ENCODE measurements at regions not wholly inside any gene's neighbourhood (a gene's known extent, or its start where the extent isn't known, plus 50 kb on each side); places are given as distances from the start of the nearest gene placed in this dataset.

- TF ChIP-seq CTCF (IDR thresholded peaks at IDR 0.05) = no peak
- TF ChIP-seq, protein P1, sequence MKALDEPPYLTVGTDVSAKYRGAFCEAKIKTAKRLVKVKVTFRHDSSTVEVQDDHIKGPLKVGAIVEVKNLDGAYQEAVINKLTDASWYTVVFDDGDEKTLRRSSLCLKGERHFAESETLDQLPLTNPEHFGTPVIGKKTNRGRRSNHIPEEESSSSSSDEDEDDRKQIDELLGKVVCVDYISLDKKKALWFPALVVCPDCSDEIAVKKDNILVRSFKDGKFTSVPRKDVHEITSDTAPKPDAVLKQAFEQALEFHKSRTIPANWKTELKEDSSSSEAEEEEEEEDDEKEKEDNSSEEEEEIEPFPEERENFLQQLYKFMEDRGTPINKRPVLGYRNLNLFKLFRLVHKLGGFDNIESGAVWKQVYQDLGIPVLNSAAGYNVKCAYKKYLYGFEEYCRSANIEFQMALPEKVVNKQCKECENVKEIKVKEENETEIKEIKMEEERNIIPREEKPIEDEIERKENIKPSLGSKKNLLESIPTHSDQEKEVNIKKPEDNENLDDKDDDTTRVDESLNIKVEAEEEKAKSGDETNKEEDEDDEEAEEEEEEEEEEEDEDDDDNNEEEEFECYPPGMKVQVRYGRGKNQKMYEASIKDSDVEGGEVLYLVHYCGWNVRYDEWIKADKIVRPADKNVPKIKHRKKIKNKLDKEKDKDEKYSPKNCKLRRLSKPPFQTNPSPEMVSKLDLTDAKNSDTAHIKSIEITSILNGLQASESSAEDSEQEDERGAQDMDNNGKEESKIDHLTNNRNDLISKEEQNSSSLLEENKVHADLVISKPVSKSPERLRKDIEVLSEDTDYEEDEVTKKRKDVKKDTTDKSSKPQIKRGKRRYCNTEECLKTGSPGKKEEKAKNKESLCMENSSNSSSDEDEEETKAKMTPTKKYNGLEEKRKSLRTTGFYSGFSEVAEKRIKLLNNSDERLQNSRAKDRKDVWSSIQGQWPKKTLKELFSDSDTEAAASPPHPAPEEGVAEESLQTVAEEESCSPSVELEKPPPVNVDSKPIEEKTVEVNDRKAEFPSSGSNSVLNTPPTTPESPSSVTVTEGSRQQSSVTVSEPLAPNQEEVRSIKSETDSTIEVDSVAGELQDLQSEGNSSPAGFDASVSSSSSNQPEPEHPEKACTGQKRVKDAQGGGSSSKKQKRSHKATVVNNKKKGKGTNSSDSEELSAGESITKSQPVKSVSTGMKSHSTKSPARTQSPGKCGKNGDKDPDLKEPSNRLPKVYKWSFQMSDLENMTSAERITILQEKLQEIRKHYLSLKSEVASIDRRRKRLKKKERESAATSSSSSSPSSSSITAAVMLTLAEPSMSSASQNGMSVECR (CRISPR knock-in tag; IDR thresholded peaks at IDR 0.05; ENCODE audit: borderline replicate concordance) = no peak
- TF ChIP-seq FOXJ3 (CRISPR knock-in tag; IDR thresholded peaks at IDR 0.05; ENCODE audit: borderline replicate concordance) = no peak
- TF ChIP-seq, protein P2, sequence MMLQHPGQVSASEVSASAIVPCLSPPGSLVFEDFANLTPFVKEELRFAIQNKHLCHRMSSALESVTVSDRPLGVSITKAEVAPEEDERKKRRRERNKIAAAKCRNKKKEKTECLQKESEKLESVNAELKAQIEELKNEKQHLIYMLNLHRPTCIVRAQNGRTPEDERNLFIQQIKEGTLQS (CRISPR knock-in tag; conservative IDR thresholded peaks at IDR 0.05) = no peak
- no peak for TF ChIP-seq ZNF219 (CRISPR knock-in tag; IDR thresholded peaks at IDR 0.05; ENCODE audit: borderline replicate concordance)
- TF ChIP-seq, protein P3, sequence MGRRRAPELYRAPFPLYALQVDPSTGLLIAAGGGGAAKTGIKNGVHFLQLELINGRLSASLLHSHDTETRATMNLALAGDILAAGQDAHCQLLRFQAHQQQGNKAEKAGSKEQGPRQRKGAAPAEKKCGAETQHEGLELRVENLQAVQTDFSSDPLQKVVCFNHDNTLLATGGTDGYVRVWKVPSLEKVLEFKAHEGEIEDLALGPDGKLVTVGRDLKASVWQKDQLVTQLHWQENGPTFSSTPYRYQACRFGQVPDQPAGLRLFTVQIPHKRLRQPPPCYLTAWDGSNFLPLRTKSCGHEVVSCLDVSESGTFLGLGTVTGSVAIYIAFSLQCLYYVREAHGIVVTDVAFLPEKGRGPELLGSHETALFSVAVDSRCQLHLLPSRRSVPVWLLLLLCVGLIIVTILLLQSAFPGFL (CRISPR knock-in tag; IDR thresholded peaks at IDR 0.05; ENCODE audit: borderline replicate concordance) = no peak
- no peak for TF ChIP-seq TCF7 (CRISPR knock-in tag; IDR thresholded peaks at IDR 0.05; ENCODE audit: low read depth)
- TF ChIP-seq, protein P4, sequence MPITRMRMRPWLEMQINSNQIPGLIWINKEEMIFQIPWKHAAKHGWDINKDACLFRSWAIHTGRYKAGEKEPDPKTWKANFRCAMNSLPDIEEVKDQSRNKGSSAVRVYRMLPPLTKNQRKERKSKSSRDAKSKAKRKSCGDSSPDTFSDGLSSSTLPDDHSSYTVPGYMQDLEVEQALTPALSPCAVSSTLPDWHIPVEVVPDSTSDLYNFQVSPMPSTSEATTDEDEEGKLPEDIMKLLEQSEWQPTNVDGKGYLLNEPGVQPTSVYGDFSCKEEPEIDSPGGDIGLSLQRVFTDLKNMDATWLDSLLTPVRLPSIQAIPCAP (CRISPR knock-in tag; IDR thresholded peaks at IDR 0.05) = no peak
- no peak for TF ChIP-seq GABPB1 (CRISPR knock-in tag; IDR thresholded peaks at IDR 0.05)
Observed at GRCh38 chr12:125696054-125696453, 630.8 kb downstream of the AACS start.
